GM18867 (cell line): ENCODE measurements at regions not wholly inside any gene's neighbourhood (a gene's known extent, or its start where the extent isn't known, plus 50 kb on each side); places are given as distances from the start of the nearest gene placed in this dataset.
"Not testable (repeated sequence)": the region's sequence is repeated elsewhere in the genome, so short reads cannot be mapped to it uniquely, and the experiment has no call there.

Experiments used
- ATAC-seq: cut with Tn5 transposase; IDR thresholded peaks from one replicate; pipeline ENCODE4 v1.9.1; 2021; ENCODE audit warnings: mild to moderate bottlenecking, moderate library complexity; ENCODE audit not compliant: unreplicated experiment

DNA sequence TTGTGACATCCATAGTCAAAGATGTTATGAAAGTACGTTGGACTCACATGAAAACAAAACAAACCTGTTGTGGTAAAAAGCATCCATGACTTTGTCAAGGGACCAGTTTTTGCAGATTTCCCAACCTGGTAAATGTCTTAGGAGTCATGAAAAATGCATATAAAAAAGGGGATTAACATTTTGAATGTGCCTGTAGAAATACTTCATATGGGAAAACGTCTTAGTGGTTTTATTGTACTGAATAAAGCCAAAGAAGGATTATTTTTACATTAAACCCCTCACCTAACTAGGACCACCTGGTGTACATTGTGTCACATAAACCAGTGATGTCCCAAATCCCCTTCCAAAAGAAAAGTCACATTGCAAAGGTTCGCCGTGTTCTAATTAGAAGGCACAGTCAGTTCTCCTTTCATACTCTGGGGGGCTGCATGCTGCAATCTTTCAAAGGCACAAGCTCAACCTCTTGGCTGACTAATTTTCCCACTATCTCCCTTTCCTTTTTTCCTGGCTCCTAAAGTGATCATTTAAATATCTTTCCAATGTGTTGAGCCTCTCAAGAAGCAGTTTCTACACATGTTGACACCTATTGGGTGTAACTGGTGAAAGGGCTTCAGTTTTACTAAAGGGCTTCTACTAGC lies 119.8 kb upstream of the SPAG17 start:
- no peak for ATAC-seq

DNA sequence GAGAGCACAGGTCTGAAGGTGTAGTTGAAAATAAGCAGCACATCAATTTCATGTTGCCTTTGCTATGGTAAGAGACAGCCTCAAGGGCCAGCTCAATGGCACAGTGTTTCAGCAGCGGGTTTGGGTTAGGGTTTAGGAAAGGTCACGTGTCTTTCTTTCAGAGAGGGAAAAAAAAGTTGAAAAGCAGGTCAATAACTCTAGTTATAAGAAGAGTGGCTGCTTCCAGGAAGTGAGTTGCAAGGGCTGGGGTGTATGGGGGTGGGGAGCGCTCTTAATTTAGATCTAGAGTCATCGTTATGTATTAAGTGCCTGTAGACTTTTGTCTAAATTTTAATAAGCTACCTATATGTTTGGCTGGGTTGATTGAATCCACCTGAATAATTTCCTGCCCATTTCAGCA lies 118.5 kb upstream of the SPAG17 start:
- ATAC-seq: no peak

- no peak for ATAC-seq
Observed at GRCh38 chr1:118303064-118303463, 118.0 kb upstream of the SPAG17 start.

- no peak for ATAC-seq
Observed at GRCh38 chr1:118302145-118302544, 117.1 kb upstream of the SPAG17 start.

DNA sequence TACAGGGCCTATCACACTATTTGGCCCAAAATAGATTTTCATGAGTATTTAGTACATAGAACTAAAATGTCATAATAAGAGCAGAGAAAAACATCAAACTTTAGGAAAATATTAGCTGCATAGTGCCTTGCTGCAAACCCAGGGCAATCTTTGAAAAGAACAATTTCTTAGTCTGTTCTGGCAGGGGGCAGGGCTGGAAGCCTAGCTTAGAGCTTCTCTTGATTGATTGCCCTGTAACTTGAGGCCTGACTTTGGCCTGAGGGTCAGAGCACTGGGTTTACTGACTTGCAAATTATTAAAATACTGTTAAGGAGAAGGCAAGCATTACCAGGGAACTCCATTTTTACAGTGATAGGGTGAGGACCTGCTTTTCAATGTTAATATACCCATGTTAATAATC lies 115.8 kb upstream of the SPAG17 start:
- ATAC-seq: no peak

DNA sequence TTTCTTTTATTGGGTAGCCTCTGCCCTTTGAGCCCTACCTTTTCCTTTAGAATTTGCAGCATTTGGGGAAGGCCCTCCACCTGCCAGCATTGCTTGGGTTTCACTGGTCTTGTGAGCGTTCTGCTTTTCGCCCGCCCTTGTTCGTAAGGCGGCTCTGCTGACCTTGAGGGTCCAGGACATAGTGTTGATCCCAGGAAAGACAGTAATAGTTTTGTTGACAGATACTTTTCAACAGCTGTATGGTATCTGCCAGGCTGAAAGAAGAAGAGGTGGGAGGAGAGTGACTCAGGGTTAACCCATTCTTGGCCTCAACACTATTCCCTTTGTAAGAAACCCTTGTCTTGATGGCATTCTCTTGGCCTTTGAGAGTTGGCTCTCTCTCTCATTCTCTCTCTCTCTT lies 113.4 kb upstream of the SPAG17 start:
- no peak for ATAC-seq

GRCh38 chr1:118297521-118297920 lies 112.5 kb upstream of the SPAG17 start:
- ATAC-seq: no peak

DNA sequence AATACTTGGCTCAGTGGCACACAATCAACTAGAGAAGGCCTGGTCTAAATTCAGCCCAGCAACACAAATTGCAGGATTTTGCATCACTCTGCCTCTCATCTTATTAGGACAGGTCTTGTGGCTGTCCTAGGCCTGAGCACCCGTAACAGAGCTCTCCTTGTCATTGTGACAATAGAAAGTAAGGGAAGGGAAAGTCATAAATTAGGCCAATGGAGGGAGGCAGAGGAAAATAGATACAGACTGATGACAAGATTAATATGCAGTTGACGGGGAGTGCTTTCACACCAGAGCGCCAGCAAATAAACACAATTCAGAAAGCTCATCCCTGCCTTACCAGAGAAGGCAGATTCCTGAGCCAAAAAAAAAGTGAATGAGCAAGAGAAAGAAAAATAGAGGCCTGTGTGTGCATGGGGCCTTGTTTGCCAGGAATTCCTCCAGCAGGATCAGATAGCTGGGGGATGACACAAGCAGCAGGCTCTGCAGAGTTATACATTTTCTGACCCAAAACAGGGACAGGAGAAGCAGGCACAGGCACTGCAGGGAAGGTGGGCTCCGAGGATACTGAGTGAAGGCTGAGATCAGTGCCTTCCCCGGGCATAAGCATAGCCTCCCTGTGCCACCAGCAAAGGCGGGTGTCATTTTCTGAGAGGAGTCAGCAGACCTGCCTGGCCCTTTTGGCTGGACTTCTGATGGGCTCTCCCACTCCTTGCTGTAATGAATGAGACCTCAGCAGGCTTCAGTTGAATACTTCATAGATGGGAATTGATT lies 110.0 kb upstream of the SPAG17 start:
- ATAC-seq: no peak

GRCh38 chr1:118291661-118292060 lies 106.6 kb upstream of the SPAG17 start:
- no peak for ATAC-seq

DNA sequence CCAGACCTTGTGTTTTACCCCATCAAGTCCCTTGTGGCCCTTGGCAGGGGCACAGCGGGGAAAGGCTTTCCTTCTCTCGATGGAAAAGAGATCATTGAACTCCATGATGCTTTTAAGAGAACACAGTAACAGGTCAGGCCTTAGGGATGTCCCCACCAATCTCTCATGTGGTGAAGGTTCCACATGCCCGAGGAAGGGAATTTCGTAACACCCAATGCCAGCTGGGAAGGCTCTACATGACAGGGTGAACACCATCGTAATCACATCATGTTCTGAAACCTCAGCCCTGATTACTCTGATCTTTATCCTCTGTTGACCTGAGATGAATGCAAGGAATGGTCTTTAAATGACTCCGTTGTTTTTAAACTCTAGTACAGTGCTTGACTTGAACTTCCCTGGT lies 105.5 kb upstream of the SPAG17 start:
- ATAC-seq: no peak

GRCh38 chr1:118290046-118290445 lies 105.0 kb upstream of the SPAG17 start:
- no peak for ATAC-seq

GRCh38 chr1:118280656-118281055 lies 95.6 kb upstream of the SPAG17 start:
- ATAC-seq: not testable (repeated sequence)

GRCh38 chr1:118275472-118276115 lies 90.6 kb upstream of the SPAG17 start:
- no peak for ATAC-seq

DNA sequence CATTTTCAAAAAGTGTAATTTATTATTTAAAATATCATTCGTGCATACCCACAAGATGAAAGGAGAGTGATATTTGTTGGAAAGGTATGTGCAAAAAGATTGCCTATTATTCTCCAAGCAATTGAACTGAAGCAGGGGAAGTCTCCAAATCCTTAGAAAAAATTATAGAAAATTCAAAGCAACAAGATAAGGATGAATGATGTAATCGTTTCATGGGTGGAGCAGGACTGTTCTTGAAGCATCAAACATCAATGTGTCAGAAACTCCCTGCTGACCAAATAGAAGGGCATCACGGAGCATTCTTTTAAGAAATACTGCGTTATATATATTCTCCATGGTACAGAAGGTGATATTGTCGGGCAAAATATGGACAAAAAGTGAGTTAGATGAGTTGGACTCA lies 87.9 kb upstream of the SPAG17 start:
- no peak for ATAC-seq

GRCh38 chr1:118271883-118272282 lies 86.9 kb upstream of the SPAG17 start:
- ATAC-seq: peak; percentile 48

DNA sequence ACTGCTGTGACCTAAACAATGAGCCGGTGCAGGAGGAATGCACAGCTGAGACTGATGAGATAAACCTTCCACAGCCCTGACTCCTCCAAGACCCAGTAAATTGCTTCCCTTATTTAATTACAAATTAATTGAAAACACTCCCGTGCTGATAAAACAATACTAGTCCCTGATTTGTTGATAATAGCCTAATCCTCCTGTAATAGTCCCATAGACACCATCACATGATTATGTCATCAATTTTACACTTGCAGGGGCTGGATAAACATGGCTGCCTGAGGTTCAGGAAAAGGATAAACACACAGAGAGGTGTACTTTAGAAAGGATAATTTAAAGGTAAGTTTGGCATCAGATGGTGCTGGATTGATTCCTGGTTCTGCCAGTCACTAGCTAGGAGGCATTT lies 84.6 kb upstream of the SPAG17 start:
- ATAC-seq: no peak

DNA sequence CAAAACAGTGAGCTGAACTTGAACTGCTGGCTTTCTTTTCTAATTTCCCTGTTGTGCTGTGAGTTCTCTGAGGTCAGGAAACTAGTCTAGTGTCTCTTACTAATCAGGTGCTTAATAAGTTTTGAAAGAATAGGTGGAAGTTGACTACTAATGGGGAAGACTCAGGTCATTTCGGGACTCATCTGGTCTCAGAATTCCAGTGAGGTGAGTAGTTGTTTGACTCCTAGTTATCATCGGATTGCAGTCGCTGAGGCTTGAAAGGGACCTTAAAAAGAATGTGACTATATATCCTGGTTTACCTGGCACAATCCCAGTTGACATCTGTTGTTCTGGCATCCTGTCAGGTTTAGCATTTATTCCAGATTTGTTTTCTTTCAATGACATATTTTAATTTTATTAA lies 81.4 kb upstream of the SPAG17 start:
- ATAC-seq: no peak

- no peak for ATAC-seq
Observed at GRCh38 chr1:118264343-118264742, 79.3 kb upstream of the SPAG17 start.

DNA sequence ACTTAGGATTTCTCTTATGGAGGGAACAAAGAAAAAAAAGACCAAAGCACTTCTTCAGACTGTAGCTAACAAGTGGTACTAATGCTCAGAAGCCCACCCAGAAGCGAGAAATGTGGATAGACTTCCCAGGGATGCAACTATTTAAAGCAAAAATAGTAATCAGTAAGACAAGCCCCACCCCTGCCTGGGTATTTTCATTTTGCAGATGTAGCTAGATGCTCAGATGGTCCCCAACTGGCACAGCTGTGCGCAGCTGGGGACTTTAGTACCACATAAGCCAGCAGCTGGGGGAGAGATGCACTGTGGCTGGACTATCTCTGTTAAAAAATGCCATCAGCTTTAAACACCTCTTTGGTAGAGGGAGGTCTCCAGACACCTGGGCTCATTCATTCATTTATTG lies 77.8 kb upstream of the SPAG17 start:
- no peak for ATAC-seq

GRCh38 chr1:118258975-118259374 lies 73.9 kb upstream of the SPAG17 start:
- ATAC-seq: no peak

- no peak for ATAC-seq
Observed at GRCh38 chr1:118257946-118258345, 72.9 kb upstream of the SPAG17 start.
